ENCODE measurements at regions not wholly inside any gene's neighbourhood (a gene's known extent, or its start where the extent isn't known, plus 50 kb on each side); places are given as distances from the start of the nearest gene placed in this dataset.

GRCh38 chr1:232252546-232253118 is 377.3 kb downstream of the SIPA1L2 start:
- no peak for TF ChIP-seq GATA2 (IDR thresholded peaks at IDR 0.05; ENCODE audit: low read depth, low read length)
- TF ChIP-seq GATA3 (IDR thresholded peaks at IDR 0.05; ENCODE audit: low read depth, low read length): no peak

Measured in SH-SY5Y (cell line).